ENCODE measurements at regions not wholly inside any gene's neighbourhood (a gene's known extent, or its start where the extent isn't known, plus 50 kb on each side); places are given as distances from the start of the nearest gene placed in this dataset.

DNA sequence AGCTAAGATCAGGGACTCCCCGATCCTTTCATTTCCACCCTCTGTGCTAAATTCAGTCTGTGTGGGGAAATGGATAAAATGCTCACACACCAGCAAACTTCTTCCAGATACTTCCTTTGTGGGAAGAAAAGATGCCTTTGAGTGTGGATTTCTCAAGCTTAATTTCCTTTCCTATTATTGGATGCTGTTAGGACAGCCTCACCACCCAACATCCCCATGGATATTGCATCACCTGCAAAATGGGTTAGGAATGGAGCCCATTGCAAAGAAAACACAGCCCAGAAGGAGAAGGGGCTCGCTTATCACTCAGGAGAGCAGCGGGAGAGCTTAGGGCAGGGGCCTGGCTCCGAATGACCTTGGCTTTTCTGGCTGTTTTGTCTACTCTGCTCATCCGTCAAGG is 272.2 kb downstream of the CDC5L start:
- no peak for DNase-seq (ENCODE audit: low read depth in 1 of 2, low spot score in 1 of 2)

DNA sequence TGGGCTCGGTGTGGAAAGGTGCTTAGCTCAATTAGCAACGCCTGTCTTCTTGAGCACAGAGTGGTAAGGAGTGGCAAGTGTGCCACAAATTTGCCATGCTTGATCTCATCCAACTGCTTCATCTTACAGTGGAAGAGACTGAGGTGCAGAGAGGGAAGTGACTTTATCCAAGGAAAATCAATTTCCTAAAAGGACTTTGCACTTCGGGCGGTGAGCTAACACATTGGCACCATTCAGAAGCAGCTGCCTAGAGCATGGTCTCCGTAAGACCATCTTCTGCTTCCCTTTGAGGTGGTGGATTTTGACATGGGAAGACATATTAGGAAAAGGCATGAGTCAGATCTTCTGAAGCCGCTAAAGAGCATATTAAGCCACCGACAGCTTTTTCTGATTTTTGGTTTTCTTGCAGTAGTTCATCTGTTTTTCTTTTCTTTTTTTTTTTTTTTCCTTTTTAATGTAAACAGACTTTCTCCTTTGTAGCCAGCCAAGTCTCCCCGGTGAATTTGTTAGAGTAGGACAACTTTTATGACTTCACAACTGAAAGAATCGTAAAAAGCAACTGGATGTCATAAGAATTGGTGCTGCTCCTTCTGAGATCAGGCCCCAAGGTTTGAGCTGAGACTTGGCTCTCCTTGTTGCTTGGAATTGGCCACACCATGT is 273.2 kb downstream of the CDC5L start:
- no peak for DNase-seq (ENCODE audit: low read depth in 1 of 2, low spot score in 1 of 2)

DNA sequence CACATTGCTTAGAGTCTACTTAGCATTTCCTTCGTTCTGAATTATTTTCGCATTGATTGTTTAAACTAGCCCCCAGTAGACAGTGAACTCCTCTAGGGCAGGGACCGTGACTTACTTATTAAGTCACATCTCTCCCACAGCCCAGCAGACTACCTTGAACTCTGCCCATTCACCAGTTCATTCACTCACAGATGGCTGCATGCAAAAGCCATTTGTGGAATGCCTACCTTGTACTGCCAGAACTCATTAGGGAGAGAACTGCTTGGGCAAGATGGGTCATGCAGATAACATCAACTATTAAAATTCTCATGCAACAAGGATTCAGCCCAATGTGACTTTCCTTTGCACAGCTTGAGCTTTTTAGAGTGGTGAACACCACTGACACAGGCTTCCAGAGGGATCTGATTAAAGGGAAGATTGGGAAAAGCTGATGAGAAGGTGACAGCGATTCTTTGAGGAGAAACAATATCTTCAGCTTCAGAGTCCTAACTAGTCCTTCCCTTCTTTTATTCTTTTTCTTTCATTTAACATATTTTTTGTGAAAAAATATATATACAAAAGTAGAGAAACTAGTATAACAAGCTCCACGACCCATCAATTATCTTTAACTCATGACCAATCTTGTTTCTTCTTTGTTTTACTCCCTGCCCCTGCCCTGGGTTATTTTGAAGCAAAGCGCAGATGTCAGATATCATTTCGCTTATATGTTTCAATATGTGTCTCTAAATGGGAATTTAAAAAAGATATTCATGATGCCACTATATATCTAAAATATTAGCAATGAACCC is 273.9 kb downstream of the CDC5L start:
- no peak for DNase-seq (ENCODE audit: low read depth in 1 of 2, low spot score in 1 of 2)

DNA sequence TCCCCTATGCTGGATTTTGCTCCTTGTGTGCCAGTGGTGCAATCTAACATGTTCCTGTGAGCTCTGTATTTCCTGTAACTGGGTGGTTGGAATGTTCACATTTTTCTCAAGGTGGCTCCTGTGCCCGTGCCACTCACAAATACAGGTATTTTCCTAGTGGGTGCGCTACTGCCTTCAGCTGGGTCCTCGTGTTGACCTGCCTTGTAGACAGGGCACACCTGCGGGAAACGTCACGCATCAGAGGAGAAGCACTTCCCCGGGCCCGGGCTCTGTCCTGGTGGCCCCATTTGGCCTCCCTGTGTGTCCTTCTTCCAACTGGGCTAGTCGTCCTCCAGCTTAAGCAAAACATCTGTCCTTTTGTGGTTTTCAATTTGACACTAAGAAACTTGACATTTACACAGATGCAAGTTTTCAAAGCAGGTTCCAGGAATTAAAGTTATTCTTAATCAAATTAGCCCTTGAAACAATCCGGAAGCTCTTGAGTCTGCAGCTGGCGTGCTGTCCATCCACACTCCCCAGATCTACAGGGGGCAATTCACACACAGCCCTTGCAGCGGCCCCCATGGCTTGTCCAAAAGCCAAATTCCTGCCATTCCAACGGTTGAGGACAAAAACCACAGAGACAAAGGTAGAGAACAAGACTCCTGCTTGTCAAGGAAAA is 275.1 kb downstream of the CDC5L start:
- DNase-seq (ENCODE audit: low read depth in 1 of 2, low spot score in 1 of 2), result no peak

DNA sequence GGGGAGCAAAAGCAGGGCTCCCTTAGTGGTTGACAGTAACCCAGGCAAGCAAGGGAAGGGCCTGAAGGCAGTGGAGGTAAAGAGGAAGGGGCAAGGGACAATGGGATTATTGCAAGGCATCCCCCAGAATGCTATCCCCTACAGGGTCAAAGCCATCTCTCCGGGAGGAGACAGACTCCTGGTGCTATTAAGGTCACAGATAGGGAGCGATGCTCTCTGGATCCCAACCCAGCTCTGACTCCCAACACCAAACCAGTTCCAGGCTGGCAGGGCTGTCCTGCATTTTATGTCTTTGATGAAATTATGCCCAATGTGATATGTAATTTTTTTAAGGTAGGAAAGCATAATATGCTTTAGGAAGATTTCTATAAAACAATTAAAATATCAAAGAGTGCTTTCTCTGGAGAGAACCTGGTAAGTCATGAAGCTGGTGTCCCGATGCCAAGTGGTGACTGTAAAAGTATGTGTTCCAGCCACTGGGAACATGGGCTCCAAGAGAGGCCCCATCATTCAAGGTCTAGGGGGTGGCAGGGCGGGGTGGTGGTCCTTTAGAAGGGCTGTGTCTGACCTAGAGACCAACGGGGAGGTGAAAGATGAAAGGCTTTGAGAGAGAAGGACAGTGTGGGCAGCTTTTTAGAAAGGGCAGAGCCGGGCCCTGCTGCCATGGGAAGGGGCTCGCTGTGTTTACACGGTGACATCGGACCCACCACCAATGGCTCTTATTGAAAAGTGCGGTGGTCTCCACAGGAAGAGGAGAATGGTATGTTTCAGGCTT is 276.5 kb downstream of the CDC5L start:
- DNase-seq (ENCODE audit: low read depth in 1 of 2, low spot score in 1 of 2), result no peak

DNA sequence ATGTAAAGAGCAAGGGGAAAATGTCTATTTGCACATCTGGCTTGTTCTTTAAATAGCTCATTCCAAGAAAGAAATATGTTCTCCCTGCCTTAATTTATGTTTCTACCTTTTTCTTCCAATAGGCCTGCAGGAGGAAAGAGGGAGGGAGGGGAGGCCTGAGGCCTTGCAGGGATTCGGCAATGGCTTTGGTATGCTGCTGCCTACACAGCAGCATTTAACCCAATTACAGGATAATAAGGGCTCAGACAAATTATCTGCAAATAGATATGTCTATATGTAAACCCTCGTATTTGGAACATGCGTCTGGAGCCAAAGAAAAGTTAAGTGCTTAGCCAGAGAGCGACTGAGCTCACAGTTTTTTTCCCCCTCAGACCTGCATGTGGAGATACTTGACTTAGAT is 277.2 kb downstream of the CDC5L start:
- DNase-seq (ENCODE audit: low read depth in 1 of 2, low spot score in 1 of 2), result no peak

DNA sequence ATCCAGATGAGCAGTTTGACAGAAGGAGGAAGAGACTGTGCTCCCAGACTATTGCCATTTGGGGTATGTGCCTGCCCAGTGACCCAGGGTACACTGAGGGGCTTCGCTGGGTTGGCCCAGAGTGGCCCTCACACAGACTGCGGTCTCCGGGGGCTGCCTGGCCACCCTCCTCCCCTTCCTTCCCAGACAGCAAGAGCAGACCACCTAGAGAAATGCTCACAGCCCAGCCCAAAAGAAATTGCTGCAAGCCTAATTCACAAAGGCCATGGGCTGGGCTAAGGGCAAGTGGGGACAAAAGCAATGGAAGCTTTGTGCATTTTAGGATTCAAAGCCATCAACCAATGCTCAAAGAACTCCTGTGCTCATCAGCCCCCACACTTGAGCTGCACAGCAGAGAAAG is 277.6 kb downstream of the CDC5L start:
- no peak for DNase-seq (ENCODE audit: low read depth in 1 of 2, low spot score in 1 of 2)

DNA sequence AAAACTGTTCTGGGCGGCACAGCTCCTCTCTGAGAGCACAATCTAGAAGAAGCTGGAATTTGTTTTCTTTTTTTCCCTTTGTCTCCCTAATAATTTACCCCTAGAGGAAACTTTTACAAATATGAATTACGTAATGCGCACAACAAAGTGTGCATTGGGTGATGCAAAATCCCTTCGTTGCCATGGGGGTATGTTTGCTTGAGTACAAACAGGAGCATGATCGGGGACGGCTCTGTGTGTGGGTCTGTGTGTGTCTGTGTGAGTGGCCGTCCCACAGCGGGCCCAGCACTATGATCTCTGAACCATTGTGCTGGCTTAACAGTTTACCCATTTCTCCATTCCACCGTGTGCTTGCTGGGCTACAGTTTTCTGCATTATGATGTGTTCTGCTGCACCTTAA is 278.2 kb downstream of the CDC5L start:
- DNase-seq (ENCODE audit: low read depth in 1 of 2, low spot score in 1 of 2), result no peak

DNA sequence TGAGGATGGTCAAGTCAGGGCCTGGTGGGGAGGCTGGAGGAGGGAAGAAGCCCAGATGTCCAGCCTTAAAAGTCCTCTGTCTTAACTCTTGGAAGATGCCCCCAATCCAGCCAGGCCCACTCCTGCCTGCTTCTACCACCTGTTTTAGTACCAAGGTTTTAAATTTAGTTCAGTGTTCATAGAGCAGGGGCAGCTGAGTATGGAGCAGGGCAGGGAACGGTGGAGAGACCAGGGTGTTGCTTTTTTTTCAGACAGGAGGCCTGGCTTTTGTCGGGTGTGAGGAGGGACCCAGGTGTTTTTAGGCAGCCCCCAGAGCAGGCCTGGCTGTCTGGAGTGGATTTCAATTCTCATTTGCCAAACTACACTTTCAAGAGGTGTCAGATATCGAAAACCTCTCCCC is 278.8 kb downstream of the CDC5L start:
- DNase-seq (ENCODE audit: low read depth in 1 of 2, low spot score in 1 of 2), result no peak

DNA sequence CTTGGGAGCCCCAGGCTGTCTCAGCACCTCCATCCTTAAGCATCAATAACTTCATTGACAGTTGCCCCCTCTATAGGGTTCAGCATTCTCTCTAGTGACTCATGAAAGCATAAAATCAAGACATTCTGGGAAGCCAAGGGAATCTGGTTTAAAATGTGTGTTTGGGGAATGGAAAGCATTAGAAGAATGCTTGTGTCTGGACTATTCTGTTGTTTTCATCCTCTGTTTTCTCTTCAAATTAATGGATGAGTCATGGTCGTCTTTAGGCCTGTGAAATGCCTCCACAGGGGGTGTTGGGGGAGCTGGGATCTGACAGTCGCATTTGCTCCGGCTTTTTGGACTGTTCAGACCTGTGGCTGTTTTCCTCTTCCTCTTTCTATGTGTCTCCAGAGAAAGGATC is 279.7 kb downstream of the CDC5L start:
- no peak for DNase-seq (ENCODE audit: low read depth in 1 of 2, low spot score in 1 of 2)

DNA sequence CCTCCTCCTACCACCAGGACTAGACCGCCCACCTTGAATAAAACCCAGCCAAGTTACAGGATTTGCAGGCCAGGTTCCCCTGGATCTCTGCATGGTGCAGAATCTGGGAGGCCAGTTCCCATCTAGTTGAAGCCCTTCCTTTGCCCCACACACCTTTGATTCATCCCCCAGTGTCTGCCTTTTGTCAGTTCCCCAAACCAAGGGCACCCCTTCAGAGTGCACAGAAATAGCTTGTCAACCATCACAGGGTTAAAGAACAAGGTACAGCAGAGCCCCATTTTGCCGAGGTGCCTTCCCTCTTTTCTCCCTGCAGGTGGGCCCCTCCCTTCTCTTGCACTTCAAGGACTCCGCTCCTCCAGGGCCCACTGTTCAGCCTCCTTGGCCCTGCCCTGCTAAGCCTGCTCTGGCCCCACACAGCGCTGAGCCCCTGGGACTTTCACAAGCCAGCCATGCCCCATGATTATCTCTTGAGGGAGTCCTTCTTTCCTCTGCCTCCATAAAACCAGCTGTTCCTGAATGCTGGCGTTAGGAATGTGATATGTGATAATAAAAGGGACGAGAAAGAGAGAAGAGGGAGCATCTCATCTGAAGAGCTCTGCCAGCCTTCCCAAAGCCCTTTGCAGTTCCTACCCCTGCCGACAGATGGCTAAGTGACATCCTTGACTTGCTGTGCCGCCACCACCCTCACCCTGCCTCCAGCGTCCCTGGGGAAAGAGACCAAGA is 280.3 kb downstream of the CDC5L start:
- no peak for DNase-seq (ENCODE audit: low read depth in 1 of 2, low spot score in 1 of 2)

DNA sequence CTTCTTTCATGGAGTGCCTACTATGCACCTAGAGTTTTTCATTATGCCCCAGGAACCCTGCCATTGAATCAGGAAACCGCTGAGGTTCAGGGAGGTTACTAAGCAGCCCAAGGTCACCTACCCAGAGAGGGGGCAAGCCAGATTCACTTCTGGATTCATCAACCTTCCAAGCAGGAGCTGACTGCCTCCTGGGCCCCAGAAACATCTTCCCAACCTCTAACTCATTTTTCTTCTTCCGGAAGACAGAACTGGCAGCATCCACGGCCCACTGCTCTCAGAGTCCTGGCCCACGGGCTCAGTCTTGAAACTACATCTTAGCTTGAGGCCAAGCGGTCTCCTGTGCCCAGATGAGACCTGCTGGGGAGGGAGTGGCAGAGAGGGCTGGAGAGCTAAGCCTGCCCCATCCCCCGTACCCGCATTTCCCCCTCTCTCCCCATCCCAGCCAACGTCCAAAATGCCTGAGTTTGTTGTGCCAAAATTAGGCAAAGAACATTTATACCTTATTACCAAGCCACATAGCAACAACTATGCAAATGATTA is 281.0 kb downstream of the CDC5L start:
- no peak for DNase-seq (ENCODE audit: low read depth in 1 of 2, low spot score in 1 of 2)

DNA sequence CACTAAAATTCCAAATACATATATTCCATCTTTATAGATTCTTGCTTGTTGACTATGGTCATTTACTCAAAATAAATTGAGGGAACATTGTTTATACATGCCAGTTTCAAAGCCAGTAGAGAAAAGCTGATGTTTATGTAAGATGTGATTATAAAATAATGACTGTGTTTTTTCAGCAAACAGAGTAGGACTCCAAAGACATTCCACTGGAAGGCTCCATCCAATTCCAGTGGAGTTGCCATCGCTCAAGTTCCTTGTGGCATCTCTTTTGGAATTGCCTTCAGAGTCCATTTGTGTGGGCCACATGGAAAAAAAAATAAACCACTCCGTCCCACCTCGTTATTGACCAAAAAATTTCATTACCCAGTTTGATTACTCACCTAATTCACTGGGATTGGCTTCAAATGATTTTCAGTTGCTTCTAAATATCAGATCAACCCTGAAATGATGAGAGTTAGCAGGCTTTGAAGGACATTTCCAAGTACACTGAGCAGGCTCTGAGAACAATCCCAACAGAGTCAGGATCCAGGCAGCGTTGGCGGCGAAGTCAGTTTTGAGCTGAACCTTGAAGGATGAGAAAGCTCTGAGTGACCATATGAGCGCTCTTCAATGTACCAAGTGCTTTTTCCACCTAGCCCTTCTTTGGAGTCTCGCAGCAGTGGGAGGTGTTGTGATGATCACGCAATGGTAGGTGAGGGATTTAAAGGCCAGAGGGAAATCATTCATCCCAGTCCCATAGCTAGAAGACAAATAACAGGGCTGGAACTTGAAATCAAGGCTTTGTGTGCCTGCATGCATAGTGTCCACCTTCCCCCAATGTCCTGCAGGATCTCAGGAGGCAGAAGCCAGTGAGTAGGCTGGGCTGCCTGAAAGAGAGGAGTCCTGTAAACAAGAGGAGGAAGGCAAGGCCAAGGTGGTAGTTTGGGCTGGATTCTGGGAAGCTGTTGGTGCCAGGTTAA is 281.7 kb downstream of the CDC5L start:
- no peak for DNase-seq (ENCODE audit: low read depth in 1 of 2, low spot score in 1 of 2)

DNA sequence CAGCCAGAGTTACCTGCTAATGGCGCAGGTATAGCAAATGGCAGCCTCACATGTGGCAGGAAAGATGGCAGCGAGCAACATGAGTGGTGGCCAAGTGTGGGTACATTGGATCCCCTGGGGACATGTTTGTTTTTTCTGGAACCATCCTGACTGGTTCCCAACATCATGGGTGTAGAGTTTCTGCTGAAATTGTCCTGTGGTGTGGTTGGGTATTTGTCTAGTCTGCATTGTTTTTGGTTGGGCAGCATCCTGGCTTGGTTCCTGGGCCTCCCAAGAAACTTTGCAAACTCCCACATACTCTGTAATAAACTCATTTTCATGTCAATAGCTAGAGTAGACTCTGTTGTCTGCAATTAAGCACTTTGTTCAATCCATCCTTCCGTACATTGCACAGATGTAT is 282.6 kb downstream of the CDC5L start:
- no peak for DNase-seq (ENCODE audit: low read depth in 1 of 2, low spot score in 1 of 2)

DNA sequence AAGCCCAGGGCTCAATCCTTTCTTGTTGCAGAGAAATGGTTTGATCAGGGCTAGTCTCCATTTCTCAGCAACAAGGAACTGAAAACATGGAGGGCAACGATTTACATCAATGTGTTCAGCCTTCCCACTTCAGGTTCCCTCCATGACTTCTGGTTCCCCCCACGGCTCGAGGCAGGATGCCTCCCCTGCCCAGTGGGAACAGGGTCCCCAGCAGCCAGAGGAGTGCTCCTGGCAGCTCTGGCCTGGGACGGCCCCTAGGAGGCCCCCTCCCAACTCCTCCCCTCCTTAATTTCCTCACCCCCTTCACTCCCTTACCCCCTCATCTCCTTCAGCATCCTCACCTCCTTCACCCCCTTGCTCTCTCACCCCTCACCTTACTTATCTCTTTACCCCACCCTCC is 283.8 kb downstream of the CDC5L start:
- no peak for DNase-seq (ENCODE audit: low read depth in 1 of 2, low spot score in 1 of 2)

DNA sequence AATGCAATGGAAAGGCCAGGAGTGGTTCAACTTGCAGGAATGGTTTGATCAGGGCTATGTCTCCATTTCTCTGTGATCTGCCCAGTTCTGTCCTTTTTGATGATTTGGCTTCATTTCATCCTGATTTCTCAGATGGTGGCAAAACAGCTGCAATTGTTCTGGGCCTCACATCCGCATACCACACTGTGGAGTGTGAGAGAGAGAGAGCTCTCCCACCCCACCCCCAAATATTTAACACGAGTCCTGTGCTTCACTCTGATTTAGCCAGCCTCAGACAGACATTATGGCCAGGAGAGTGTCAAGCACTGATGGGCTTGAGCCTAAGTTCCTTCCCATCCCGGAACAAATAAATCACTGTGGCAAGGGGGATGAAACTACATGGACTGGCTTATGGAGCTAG is 284.6 kb downstream of the CDC5L start:
- no peak for DNase-seq (ENCODE audit: low read depth in 1 of 2, low spot score in 1 of 2)

DNA sequence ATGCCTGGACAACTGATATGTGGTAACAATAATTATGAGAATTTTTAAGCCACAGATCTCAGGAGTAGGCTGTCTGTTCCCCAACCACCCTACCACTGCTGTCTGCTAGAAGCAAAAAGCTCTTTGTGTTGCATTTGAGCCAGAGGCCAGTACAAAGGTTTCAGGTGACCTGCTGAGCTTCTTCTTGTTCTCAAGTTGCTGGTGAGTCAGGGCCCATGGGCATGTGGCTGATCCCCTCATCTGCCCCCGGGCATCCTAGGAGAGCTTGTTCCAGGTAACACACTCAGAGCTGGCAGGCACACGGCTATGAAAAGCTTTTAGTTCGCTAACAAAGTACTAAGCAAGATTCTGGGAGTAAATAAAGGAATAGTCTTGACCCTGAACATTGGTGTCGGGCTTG is 285.3 kb downstream of the CDC5L start:
- DNase-seq (ENCODE audit: low read depth in 1 of 2, low spot score in 1 of 2), result no peak

DNA sequence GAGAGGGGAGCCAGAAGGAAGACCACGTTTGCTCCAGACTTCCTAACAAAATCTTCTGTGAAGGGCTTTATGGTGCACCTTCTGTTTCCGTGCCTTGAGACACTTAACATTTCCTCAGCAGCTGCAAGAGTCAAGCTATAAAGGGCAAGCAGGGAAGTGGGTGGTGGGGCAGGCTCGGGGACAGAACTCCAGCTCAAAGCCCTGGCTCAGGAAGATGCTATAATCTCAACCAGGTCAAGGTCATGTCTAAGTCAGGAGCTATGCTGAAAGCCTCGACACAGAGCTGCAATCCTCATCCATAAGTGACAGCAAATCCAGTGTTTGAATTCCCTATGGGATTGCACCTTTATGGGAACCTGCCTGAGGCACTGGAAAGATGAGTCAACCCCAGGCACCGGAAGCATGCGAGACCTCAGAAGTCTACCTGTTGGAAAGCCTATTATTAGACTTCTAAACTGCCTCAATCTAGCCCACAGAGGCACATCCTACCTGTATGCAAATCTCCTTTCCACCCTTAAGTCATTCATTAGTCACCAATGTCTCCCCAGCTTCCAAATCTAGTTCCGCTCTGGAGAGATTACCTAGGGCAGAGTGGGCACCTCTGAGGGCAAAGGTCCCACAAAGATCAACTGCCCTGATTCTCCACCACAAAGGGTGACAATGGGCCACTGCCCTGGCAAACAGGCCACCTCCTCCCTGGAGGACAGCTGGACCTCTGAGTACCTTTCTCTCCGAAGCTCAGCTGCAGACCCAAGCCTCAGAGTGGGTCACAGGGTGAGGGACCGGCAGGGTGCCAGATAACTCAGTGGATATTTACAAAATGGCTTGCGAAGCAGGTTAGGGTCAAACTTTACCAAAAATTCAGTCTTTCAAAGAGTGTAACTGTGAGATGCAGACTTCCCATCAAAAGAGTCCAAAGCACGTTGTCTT is 287.0 kb downstream of the CDC5L start:
- DNase-seq (ENCODE audit: low read depth in 1 of 2, low spot score in 1 of 2), result no peak

DNA sequence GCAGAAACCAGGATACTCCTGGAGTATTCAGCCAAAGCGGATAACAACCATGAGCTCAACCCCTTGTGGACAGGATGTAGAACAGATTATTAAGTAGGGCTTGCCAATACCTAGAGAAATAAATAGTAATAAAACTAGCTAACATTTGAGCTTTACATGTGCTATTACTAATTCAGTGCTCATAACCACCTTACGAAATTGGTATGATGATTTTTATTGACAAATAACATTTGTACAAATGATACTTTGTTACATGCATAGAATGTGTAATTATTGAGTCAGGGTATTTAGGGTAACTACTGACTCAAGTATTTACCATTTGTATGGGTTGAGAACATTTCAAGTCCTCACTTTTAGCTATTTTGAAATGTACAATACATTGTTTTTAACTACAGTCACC is 287.9 kb downstream of the CDC5L start:
- DNase-seq (ENCODE audit: low read depth in 1 of 2, low spot score in 1 of 2), result no peak
